T-helper 1 cell (primary cell): ENCODE measurements at regions not wholly inside any gene's neighbourhood (a gene's known extent, or its start where the extent isn't known, plus 50 kb on each side); places are given as distances from the start of the nearest gene placed in this dataset.
"Not testable (repeated sequence)": the region's sequence is repeated elsewhere in the genome, so short reads cannot be mapped to it uniquely, and the experiment has no call there.

Source experiments
- DNase-seq, 5 donors: peaks; one replicate each; pipeline ENCODE4 v3.0.0-alpha.2; 2012 to 2020

- no peak for DNase-seq
Measured at GRCh38 chr10:3287572-3288445, 115.2 kb upstream of the PITRM1 start.

GRCh38 chr10:3282674-3283017 lies 110.1 kb upstream of the PITRM1 start:
- DNase-seq, result no peak

GRCh38 chr10:3281941-3282673 lies 109.5 kb upstream of the PITRM1 start:
- no peak for DNase-seq

- no peak for DNase-seq
Measured at GRCh38 chr10:3278771-3279170, 106.2 kb upstream of the PITRM1 start.

DNA sequence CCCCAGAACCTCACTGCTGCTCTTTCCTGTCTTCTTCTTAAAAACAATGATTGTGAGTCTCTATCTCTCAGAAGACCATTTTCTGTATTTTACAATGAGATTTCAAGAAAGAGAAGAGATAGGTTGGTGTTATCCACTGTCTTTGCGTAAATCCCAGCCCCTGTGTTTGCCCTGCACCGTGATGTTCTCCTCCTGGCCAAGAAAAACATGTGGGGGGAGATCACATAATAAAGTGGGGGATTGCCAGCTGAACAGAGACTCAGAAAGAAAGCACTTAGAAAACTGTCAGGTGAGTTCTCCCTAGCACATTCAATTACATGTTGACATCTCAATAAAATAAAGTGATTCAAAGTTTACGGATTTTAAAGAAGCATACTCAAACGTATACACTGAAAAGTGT lies 105.0 kb upstream of the PITRM1 start:
- DNase-seq, result no peak

GRCh38 chr10:3274414-3274813 lies 101.8 kb upstream of the PITRM1 start:
- DNase-seq, result no peak

DNA sequence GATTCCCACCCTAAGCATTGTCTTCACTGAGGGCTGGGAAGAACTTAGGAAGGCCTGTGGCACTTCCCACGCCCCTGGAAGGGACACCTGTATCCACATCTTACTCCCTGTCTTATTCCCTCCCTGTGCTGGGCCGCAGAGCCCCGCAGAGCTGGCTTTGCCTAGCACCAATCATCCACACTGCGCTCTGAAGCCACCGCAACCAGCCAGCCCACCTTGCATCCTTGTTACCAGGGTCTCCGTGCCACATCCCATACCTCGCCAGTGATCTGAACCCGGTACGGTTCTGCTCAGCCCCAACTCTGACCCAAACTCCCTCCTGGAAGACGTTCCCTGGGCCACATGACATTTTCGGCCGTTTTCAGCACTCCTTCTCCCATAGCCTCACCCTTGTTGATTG lies 101.4 kb upstream of the PITRM1 start:
- DNase-seq, result no peak

DNA sequence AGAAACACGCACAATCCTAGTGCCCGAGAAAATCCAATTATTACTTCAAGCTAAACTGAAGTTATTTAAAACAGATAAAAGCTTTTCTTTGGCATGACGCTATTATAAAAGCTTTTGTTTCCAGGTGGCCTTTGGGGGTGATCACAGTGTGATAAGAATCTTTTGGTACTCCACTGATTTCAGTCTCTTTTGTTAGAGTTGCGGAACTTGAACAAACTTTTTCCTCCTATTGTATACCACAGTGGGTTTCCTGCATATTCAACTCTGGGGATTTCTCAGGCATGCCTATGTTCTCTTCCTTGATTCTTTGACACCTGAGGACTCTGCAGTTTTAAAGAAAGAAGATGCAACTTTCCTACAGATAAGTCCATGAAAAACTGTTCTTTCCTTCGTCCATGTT lies 99.7 kb upstream of the PITRM1 start:
- no peak for DNase-seq

DNA sequence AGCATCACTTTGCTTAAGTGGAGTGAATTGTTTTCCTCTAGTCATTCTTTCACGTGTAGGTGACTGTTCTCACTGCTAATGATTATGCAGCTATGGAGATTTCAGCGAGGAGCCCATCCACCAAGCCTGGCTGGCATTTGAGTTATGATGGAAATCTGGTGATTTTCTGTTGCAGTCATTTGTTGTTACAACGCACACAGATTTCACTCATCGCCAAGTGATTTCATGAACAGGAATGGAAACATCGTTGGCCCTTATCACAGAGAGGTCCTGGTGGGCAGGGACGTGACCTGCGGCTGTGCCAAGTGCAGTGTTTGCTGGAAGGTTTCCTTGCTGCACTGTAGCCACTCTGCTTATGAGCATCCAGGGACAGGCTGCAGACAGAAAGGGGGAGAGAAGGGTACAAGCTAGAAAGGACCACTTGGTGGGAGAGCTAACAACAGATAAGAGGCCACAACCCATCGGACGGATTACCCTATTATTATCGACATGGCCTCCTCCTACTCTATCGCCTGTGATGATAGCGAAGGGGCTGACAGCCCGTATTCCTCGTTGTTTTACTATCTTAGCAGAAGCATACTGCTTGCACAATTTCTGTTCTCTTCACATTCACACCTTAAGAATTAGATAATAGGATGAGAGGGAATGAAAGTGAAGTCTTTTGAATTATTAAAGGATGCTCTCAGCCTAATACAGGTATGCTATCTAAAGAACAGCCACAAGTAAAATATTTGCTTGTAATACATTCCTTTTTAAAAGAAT lies 99.0 kb upstream of the PITRM1 start:
- no peak for DNase-seq

DNA sequence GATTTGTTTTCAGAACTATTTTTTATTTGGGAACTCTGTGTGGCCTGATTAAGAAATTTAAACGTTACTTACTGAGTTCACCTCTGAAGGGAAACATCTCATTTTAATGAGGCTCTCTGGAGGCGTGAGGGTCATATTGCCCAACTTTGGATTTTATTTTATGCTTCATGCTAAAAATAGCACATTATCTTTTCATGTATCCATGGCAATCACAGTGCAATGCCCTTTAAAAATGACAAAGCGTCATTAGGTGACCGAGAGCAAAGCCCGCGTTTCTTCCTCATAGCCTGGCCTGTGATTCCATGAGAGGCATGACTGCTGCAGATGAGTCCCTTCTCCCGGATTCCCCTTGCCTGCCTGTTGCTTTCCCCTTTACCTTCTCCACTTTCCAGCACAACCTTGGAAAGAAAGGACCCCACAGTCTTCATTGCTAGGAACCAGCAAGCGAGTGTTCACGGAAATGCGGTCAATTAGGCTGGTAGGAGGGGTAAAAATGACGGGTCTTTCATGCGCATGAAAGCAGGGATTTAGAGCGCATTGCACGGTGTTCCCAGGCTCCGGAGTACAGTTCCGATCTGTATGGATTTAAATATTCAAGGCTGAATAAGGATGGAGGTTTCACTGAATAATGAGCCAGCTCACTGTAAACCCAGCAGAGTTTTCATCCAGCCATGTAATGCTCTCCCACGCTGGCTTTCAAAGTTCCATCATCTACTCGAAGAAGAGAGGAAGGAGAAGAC lies 98.2 kb upstream of the PITRM1 start:
- DNase-seq, result no peak

DNA sequence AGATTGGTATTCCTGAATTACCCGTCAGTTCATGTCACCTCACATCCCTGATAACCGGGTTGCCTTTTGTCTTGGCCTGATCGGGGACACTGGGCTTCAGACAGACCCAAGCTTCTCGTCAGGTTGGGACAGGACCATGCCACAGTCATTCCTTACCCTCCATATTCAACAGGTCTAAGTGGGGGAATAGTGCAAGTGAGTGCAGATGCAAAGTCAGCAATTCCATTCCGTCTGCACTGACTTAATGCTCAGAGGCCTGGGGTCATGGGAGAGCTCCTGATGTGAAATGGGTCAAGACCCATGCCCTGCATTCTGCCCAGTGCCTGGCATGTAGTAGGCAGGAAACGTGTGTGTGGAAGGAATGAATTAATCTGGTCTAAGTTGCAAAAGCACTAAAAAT lies 95.4 kb upstream of the PITRM1 start:
- no peak for DNase-seq

GRCh38 chr10:3265088-3265487 lies 92.5 kb upstream of the PITRM1 start:
- DNase-seq, result no peak

DNA sequence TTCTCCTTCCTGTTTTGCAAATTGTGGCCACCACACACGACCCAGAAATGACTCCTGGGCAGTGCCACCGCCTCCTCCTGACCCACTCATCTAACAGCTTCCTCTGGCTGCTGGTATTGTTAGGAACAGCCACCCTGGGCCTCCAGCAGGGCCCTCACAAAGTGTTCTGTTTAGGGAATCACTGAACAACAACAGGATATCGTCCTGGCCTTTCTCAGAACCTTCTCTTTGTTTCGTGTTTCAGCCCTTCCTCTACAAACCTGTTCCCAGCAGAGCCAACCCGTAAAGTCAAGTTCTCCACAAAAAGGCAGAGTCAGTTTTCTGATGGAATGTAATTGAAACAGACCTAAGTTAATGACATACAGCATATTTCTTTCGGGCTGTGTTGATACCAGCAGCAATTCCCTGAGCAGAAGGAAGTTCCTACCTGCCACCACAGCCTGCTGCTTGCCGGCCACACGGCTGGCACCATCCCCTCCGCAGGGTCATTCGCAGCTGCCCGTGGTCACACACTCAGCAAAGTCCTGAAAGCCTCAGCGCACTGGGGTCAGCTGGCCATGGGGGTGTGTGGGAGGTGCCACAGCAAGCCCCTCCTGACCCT lies 91.7 kb upstream of the PITRM1 start:
- DNase-seq, result no peak

GRCh38 chr10:3263747-3264146 lies 91.2 kb upstream of the PITRM1 start:
- DNase-seq, result no peak

DNA sequence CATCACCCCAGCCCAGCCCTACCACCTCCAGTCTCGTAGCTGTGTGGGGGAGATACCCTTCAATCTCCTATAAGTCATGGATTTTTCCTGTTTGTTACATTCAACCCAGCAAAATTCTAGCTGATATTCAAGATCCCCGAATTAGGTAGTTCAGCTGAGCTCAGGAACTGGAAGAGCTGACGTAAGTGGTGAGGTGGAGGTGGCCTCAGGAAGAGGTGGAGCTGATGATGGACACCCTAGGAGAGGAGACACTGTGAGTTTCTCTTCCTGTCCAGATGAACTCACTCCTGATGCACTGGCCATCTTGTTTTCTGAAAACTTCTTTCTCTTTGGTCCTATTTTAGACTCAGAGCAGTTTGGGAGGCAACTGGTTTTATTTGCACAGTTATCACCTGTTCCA lies 90.5 kb upstream of the PITRM1 start:
- no peak for DNase-seq

DNA sequence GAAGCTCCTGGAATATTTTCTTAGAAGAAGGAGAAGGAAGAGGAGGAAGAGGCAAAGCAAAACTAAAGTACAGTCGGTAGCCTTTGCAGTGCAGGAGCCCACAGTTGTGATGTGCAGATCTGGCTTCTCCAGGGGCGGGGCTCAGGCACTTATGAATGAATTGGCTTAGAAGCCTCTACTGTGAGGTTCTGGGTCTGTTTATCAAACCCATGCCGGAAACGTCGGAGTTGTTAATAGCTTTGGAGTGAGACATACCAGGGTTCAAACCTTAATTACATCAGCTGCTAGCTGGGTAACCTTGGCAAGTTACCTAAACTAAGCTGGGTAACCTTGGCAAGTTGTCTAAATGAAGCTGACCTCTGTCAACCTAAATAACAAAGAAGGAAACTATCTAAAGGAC lies 89.3 kb upstream of the PITRM1 start:
- no peak for DNase-seq

DNA sequence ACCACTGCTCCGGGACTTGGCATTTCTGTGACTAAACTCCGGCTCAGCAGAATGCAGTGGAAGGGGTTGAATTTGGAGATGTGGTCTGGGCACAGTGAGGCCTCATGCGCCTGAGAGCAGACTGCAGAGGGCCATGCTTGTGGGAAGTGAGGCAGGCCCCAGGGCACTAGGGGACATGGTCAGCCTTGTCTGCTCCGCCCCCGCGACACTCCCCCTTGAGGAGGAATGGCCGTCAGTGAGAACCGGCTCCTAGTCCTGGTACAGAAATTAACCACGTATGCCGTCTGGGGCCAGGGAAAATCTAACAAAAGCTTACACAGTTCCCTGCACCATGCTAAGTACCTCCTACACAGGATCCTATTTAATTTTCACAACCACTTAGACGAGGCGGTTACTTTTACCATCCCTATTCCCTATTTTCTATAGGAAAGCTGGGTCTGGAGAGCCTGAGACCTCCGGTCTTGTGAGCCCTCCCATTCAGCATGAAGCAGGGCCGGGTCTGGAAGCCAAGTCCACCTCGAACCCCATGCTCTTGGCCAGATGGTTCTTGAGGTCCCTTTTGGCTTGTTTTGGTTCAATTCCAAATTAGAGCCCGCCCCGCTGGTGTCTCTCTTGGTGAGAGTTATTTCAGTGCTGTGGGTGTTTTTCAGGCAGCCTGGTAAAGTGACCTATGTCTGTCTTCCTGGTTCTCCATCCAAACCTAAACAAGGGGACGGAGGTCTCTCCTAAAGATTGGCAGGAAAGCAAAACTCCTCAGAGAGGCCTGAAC lies 87.7 kb upstream of the PITRM1 start:
- no peak for DNase-seq

- no peak for DNase-seq
Measured at GRCh38 chr10:3259499-3259898, 86.9 kb upstream of the PITRM1 start.

GRCh38 chr10:3258394-3258793 lies 85.8 kb upstream of the PITRM1 start:
- DNase-seq, result no peak

- DNase-seq, result no peak
Measured at GRCh38 chr10:3255616-3256015, 83.0 kb upstream of the PITRM1 start.

GRCh38 chr10:3255075-3255474 lies 82.5 kb upstream of the PITRM1 start:
- no peak for DNase-seq

DNA sequence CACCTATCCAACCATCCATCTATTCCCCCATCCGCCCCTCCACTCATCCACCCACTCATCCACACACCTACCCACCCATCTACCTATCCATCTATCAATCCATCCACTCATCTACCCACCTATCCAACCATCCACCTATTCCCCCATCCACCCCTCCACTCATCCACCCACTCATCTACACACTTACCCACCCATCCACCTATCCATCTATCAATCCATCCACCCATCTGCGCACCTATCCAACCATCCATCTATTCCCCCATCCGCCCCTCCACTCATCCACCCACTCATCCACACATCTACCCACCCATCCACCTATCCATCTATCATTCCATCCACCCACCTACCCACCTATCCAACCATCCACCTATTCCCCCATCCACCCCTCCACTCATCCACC lies 81.4 kb upstream of the PITRM1 start:
- DNase-seq, result not testable (repeated sequence)
